ENCODE measurements at regions not wholly inside any gene's neighbourhood (a gene's known extent, or its start where the extent isn't known, plus 50 kb on each side); places are given as distances from the start of the nearest gene placed in this dataset.
"Not testable (repeated sequence)": the region's sequence is repeated elsewhere in the genome, so short reads cannot be mapped to it uniquely, and the experiment has no call there.

- no peaks in the 10 kb centered on the region for H3K79me2 ChIP-seq
- TF ChIP-seq CTCF (IDR thresholded peaks at IDR 0.05): no peak
- no peak overlapping the region for H3K4me3 ChIP-seq (ENCODE audit: low read depth, low read length)
- H3K27ac ChIP-seq: no peak overlapping the region
- H2AFZ ChIP-seq: no peak overlapping the region
- H3K4me2 ChIP-seq (ENCODE audit: low read length): no peak overlapping the region
- H3K27me3 ChIP-seq (ENCODE audit: control insufficient read depth, insufficient read depth, low read length): no peaks in the 10 kb centered on the region
- no peaks in the 10 kb centered on the region for H3K36me3 ChIP-seq (ENCODE audit: control insufficient read depth, insufficient read depth, low read length)
- H3K9me3 ChIP-seq (ENCODE audit: control insufficient read depth, low read length): no peaks in the 10 kb centered on the region
- H3K4me1 ChIP-seq: no peaks in the 10 kb centered on the region
- H3K9ac ChIP-seq: no peak overlapping the region
These were observed 117.5 kb upstream of the VANGL1 start for GRCh38 chr1:115524236-115524635.

GRCh38 chr1:115522386-115522785 lies 119.4 kb upstream of the VANGL1 start:
- no peaks in the 10 kb centered on the region for H3K4me1 ChIP-seq
- H3K4me2 ChIP-seq (ENCODE audit: low read length): no peak overlapping the region
- H3K79me2 ChIP-seq: no peaks in the 10 kb centered on the region
- H3K36me3 ChIP-seq (ENCODE audit: control insufficient read depth, insufficient read depth, low read length): no peaks in the 10 kb centered on the region
- H3K9me3 ChIP-seq (ENCODE audit: control insufficient read depth, low read length): no peaks in the 10 kb centered on the region
- no peak overlapping the region for H3K9ac ChIP-seq
- no peak overlapping the region for H3K27ac ChIP-seq
- TF ChIP-seq CTCF (IDR thresholded peaks at IDR 0.05): no peak
- no peak overlapping the region for H3K4me3 ChIP-seq (ENCODE audit: low read depth, low read length)
- no peak overlapping the region for H2AFZ ChIP-seq
- no peaks in the 10 kb centered on the region for H3K27me3 ChIP-seq (ENCODE audit: control insufficient read depth, insufficient read depth, low read length)

- Histone ChIP-seq H3K9ac (no peak overlapping the region), H2AFZ (no peak overlapping the region), H3K79me2 (no peaks in the 10 kb centered on the region), H3K4me3 (ENCODE audit: low read depth, low read length) (no peak overlapping the region), H3K4me1 (no peaks in the 10 kb centered on the region), H3K27me3 (ENCODE audit: control insufficient read depth, insufficient read depth, low read length) (no peaks in the 10 kb centered on the region), H3K27ac (no peak overlapping the region), H3K9me3 (ENCODE audit: control insufficient read depth, low read length) (no peaks in the 10 kb centered on the region), H3K36me3 (ENCODE audit: control insufficient read depth, insufficient read depth, low read length) (no peaks in the 10 kb centered on the region), H3K4me2 (ENCODE audit: low read length) (no peak overlapping the region)
- TF ChIP-seq CTCF (IDR thresholded peaks at IDR 0.05): no peak
These were observed 126.5 kb upstream of the VANGL1 start for GRCh38 chr1:115515270-115515669.

GRCh38 chr1:115510226-115510625 lies 131.5 kb upstream of the VANGL1 start:
- not testable (repeated sequence) for H3K27ac ChIP-seq; H3K9me3 ChIP-seq (ENCODE audit: control insufficient read depth, low read length); H3K4me1 ChIP-seq; H3K4me2 ChIP-seq (ENCODE audit: low read length); H3K9ac ChIP-seq; H3K36me3 ChIP-seq (ENCODE audit: control insufficient read depth, insufficient read depth, low read length); H3K27me3 ChIP-seq (ENCODE audit: control insufficient read depth, insufficient read depth, low read length); H2AFZ ChIP-seq; H3K4me3 ChIP-seq (ENCODE audit: low read depth, low read length); H3K79me2 ChIP-seq

- Histone ChIP-seq H3K4me3 (ENCODE audit: low read depth, low read length) (no peak overlapping the region), H3K27ac (no peak overlapping the region), H3K4me1 (no peaks in the 10 kb centered on the region), H2AFZ (no peak overlapping the region), H3K4me2 (ENCODE audit: low read length) (no peak overlapping the region), H3K9me3 (ENCODE audit: control insufficient read depth, low read length) (no peaks in the 10 kb centered on the region), H3K79me2 (no peaks in the 10 kb centered on the region), H3K36me3 (ENCODE audit: control insufficient read depth, insufficient read depth, low read length) (no peaks in the 10 kb centered on the region), H3K27me3 (ENCODE audit: control insufficient read depth, insufficient read depth, low read length) (no peaks in the 10 kb centered on the region), H3K9ac (no peak overlapping the region)
- no peak for TF ChIP-seq CTCF (IDR thresholded peaks at IDR 0.05)
These were observed 133.9 kb upstream of the VANGL1 start for GRCh38 chr1:115507901-115508300.

Measured in parathyroid adenoma (tissue), 2 donors.